GM12878 (cell line): ENCODE measurements at regions not wholly inside any gene's neighbourhood (a gene's known extent, or its start where the extent isn't known, plus 50 kb on each side); places are given as distances from the start of the nearest gene placed in this dataset.

Source experiments
- ATAC-seq: fragments of 200-7000 bp; cut with Tn5 transposase; 3 replicates; pipeline ENCODE4 v1.9.1; 2020; ENCODE audit warnings: mild to moderate bottlenecking, moderate library complexity
- BruUV-seq: library from RNA; stranded (reverse); fragments of 400-500 nt; replicated peaks from 2 replicates; lab custom pipeline; 2021; lab: Mats Ljungman, UMichigan
- CTCF ChIA-PET: fragments of 300-600 bp; sonication (Branson Sonifier 250); formaldehyde crosslinking; extraction: SDS; loops from one replicate; lab custom pipeline; 2021; ENCODE audit warnings: inconsistent platforms; lab: Yijun Ruan, JAX
- POLR2A ChIA-PET: fragments of 350-600 bp; formaldehyde crosslinking; extraction: SDS; loops from one replicate; lab custom pipeline; 2021; ENCODE audit warnings: inconsistent platforms; lab: Charles Lee
- RAD21 ChIA-PET: fragments of 300-600 bp; sonication (Branson Sonifier 250); formaldehyde crosslinking; loops from one replicate; lab custom pipeline; 2023; ENCODE audit warnings: antibody characterized with exemption; ENCODE audit not compliant: unreplicated experiment; lab: Charles Lee
- SMC1A ChIA-PET: fragments of 300-600 bp; sonication (Branson Sonifier 250); formaldehyde crosslinking; loops from one replicate; lab custom pipeline; 2023; ENCODE audit not compliant: unreplicated experiment, uncharacterized antibody; lab: Charles Lee
- DNase-seq: peaks from one replicate; pipeline ENCODE4 v3.0.0-alpha.2; 2011; ENCODE audit warnings: low read depth, low spot score
- FAIRE-seq: peaks from 3 replicates; lab custom pipeline; 2011; peaks lifted over from hg19 to GRCh38; lab: Jason Lieb, UNC
- H2AFZ ChIP-seq: 2 replicates; pipeline ENCODE4 v1.6.0; 2011; ENCODE audit warnings: low read depth, low read length, control low read depth; ENCODE audit not compliant: control insufficient read depth
- H3K27ac ChIP-seq: 2 replicates; pipeline ENCODE4 v1.5.1; 2011; ENCODE audit warnings: control low read depth; ENCODE audit not compliant: control insufficient read depth, insufficient read depth
- H3K27me3 ChIP-seq, 2 experiments: replicated peaks in 1 of 2; 2 replicates each; pipeline versions ENCODE4 v1.6.0 to v1.6.1; 2011; ENCODE audit warnings: low read length in 1 of 2; ENCODE audit not compliant: control insufficient read depth in 2 of 2, insufficient read depth in 2 of 2
- H3K36me3 ChIP-seq, 2 experiments: 2 replicates each; pipeline ENCODE4 v1.5.1; 2011; ENCODE audit warnings: low read length in 1 of 2; ENCODE audit not compliant: control insufficient read depth in 2 of 2, insufficient read depth in 2 of 2
- H3K4me1 ChIP-seq: 2 replicates; pipeline ENCODE4 v1.6.1; 2011; ENCODE audit warnings: mild to moderate bottlenecking, low read length, moderate library complexity, mixed read lengths; ENCODE audit not compliant: control insufficient read depth, insufficient read depth
- H3K4me2 ChIP-seq: 2 replicates; pipeline ENCODE4 v1.6.0; 2011; ENCODE audit warnings: control low read depth; ENCODE audit not compliant: control insufficient read depth, insufficient read depth
- H3K4me3 ChIP-seq: fragments of 200-600 bp; sonication (generic); 2 replicates; pipeline ENCODE4 v1.5.1; 2016
- H3K79me2 ChIP-seq: 2 replicates; pipeline ENCODE4 v1.6.0; 2011; ENCODE audit warnings: low read length; ENCODE audit not compliant: control insufficient read depth, insufficient read depth
- H3K9ac ChIP-seq: 2 replicates; pipeline ENCODE4 v1.8.0; 2011; ENCODE audit warnings: low read length, control low read depth, mixed read lengths; ENCODE audit not compliant: control insufficient read depth, insufficient read depth
- H3K9me3 ChIP-seq: replicated peaks from 3 replicates; pipeline ENCODE4 v1.5.1; 2011; ENCODE audit warnings: mild to moderate bottlenecking, low read length; ENCODE audit not compliant: control insufficient read depth, insufficient read depth
- H4K20me1 ChIP-seq: 2 replicates; pipeline ENCODE4 v1.6.0; 2011; ENCODE audit not compliant: control insufficient read depth, insufficient read depth
- BACH1 ChIP-seq: fragments of 450-650 bp; IDR thresholded peaks from 2 replicates; pipeline ENCODE4 v1.6.1; 2017; ENCODE audit warnings: mild to moderate bottlenecking, borderline replicate concordance
- MTA2 ChIP-seq: fragments of 450-650 bp; IDR thresholded peaks from 2 replicates; pipeline ENCODE4 v1.6.1; 2016; ENCODE audit warnings: low read depth, mild to moderate bottlenecking, moderate library complexity
- MYC ChIP-seq: IDR thresholded peaks from 2 replicates; pipeline ENCODE4 v1.6.1; 2011; ENCODE audit warnings: mild to moderate bottlenecking, low read length, moderate library complexity, inconsistent platforms; ENCODE audit not compliant: insufficient read depth, insufficient replicate concordance, insufficient read length, severe bottlenecking
- NR2F1 ChIP-seq: fragments of 450-650 bp; conservative IDR thresholded peaks from 2 replicates; pipeline ENCODE4 v1.6.1; 2017; ENCODE audit warnings: mild to moderate bottlenecking
- SUZ12 ChIP-seq: fragments of 200-600 bp; sonication (generic); IDR thresholded peaks from one replicate; pipeline ENCODE4 v1.6.1; 2018; ENCODE audit warnings: antibody characterized with exemption, mild to moderate bottlenecking; ENCODE audit not compliant: unreplicated experiment
- ZNF384 ChIP-seq: IDR thresholded peaks from 2 replicates; pipeline ENCODE4 v1.6.1; 2012; ENCODE audit warnings: low read depth, mild to moderate bottlenecking, low read length, improper control_type of control experiment, borderline replicate concordance
- WGBS: methylation state at CpG from one replicate; pipeline ENCODE4 v1.1.6; 2016; ENCODE audit warnings: low lambda C conversion rate; ENCODE audit not compliant: insufficient replicate concordance, insufficient coverage; ENCODE audit errors: missing lambda C conversion rate; 5-methylcytosine and 5-hydroxymethylcytosine counted together
- in situ Hi-C: fragments of 300-500 bp; cut with MboI; formaldehyde crosslinking; loops from 9 replicates; pipeline ENCODE4 v1.14.3; 2018; ENCODE audit warnings: mixed read lengths
- intact Hi-C: fragments of 100-400 bp; cut with micrococcal nuclease; formaldehyde crosslinking; loops from one replicate; pipeline ENCODE4 v1.14.2; 2022; ENCODE audit not compliant: unreplicated experiment
- TF ChIP-seq, protein P1 (sequence below): fragments of 450-650 bp; IDR thresholded peaks from 2 replicates; pipeline ENCODE4 v1.6.1; 2017; ENCODE audit warnings: mild to moderate bottlenecking
- TF ChIP-seq, protein P2 (sequence below): fragments of 450-650 bp; IDR thresholded peaks from 2 replicates; pipeline ENCODE4 v1.6.1; 2016; ENCODE audit warnings: mild to moderate bottlenecking
- TF ChIP-seq, protein P3 (sequence below): fragments of 450-650 bp; IDR thresholded peaks from 2 replicates; pipeline ENCODE4 v1.6.1; 2016; ENCODE audit warnings: mild to moderate bottlenecking, moderate library complexity, borderline replicate concordance
- TF ChIP-seq, protein P4 (sequence below): fragments of 450-650 bp; formaldehyde crosslinking; IDR thresholded peaks from 2 replicates; pipeline ENCODE4 v1.4.0; 2020; ENCODE audit warnings: mild to moderate bottlenecking, moderate library complexity

DNA sequence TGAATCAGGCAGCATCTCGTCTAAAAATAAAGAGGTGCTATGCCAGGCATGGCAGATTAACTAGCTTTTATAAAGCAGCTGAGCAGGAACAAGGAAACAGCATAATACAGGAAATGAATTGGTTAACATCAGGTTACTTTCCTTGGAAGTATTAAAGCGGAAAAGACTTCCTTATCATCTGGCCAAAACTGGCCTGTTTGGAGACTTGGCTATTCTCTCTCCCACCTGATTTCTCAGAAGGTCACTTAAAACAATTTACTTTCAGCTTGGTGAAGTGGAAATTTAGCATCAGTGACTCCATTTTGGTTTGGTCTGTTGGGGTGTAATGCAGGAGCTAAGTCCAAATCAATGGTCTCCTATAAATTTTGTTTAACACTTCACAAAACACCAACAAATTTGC lies 191.6 kb downstream of the NUFIP1 start:
- WGBS: 56% methylated on average over 2 of the region's 2 CpGs
- no peaks in the 10 kb centered on the region for H3K4me1 ChIP-seq
- no peaks in the 10 kb centered on the region for H3K36me3 ChIP-seq
- DNase-seq (no peak), FAIRE-seq (no peak), ATAC-seq (no peak)
- no peaks in the 10 kb centered on the region for H3K27me3 ChIP-seq
- ChIA-PET RAD21 (no interaction called here), POLR2A (no interaction called here), CTCF (no interaction called here), SMC1A (interaction anchor here (1.4 kb wide), 1 partner anchor 11 kb away, joined by 5 read pairs; no protein-coding TSS in a partner anchor)
- BruUV-seq: no TSS peak
- in situ Hi-C loops (no loop called here), intact Hi-C loops (no loop called here)
- H3K9me3 ChIP-seq: no peaks in the 10 kb centered on the region
- H2AFZ ChIP-seq: no peak overlapping the region
- H3K4me3 ChIP-seq: no peak overlapping the region
- H3K9ac ChIP-seq: no peak overlapping the region
- H3K27ac ChIP-seq: no peak overlapping the region
- H3K4me2 ChIP-seq: no peak overlapping the region
- H4K20me1 ChIP-seq: no peaks in the 10 kb centered on the region
- no peaks in the 10 kb centered on the region for H3K79me2 ChIP-seq
- no peak for TF ChIP-seq MYC
- TF ChIP-seq, protein P1, sequence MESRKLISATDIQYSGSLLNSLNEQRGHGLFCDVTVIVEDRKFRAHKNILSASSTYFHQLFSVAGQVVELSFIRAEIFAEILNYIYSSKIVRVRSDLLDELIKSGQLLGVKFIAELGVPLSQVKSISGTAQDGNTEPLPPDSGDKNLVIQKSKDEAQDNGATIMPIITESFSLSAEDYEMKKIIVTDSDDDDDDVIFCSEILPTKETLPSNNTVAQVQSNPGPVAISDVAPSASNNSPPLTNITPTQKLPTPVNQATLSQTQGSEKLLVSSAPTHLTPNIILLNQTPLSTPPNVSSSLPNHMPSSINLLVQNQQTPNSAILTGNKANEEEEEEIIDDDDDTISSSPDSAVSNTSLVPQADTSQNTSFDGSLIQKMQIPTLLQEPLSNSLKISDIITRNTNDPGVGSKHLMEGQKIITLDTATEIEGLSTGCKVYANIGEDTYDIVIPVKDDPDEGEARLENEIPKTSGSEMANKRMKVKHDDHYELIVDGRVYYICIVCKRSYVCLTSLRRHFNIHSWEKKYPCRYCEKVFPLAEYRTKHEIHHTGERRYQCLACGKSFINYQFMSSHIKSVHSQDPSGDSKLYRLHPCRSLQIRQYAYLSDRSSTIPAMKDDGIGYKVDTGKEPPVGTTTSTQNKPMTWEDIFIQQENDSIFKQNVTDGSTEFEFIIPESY: no peak
- TF ChIP-seq, protein P2, sequence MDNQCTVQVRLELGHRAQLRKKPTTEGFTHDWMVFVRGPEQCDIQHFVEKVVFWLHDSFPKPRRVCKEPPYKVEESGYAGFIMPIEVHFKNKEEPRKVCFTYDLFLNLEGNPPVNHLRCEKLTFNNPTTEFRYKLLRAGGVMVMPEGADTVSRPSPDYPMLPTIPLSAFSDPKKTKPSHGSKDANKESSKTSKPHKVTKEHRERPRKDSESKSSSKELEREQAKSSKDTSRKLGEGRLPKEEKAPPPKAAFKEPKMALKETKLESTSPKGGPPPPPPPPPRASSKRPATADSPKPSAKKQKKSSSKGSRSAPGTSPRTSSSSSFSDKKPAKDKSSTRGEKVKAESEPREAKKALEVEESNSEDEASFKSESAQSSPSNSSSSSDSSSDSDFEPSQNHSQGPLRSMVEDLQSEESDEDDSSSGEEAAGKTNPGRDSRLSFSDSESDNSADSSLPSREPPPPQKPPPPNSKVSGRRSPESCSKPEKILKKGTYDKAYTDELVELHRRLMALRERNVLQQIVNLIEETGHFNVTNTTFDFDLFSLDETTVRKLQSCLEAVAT: no peak
- TF ChIP-seq BACH1: no peak
- no peak for TF ChIP-seq MTA2
- no peak for TF ChIP-seq NR2F1
- TF ChIP-seq, protein P3, sequence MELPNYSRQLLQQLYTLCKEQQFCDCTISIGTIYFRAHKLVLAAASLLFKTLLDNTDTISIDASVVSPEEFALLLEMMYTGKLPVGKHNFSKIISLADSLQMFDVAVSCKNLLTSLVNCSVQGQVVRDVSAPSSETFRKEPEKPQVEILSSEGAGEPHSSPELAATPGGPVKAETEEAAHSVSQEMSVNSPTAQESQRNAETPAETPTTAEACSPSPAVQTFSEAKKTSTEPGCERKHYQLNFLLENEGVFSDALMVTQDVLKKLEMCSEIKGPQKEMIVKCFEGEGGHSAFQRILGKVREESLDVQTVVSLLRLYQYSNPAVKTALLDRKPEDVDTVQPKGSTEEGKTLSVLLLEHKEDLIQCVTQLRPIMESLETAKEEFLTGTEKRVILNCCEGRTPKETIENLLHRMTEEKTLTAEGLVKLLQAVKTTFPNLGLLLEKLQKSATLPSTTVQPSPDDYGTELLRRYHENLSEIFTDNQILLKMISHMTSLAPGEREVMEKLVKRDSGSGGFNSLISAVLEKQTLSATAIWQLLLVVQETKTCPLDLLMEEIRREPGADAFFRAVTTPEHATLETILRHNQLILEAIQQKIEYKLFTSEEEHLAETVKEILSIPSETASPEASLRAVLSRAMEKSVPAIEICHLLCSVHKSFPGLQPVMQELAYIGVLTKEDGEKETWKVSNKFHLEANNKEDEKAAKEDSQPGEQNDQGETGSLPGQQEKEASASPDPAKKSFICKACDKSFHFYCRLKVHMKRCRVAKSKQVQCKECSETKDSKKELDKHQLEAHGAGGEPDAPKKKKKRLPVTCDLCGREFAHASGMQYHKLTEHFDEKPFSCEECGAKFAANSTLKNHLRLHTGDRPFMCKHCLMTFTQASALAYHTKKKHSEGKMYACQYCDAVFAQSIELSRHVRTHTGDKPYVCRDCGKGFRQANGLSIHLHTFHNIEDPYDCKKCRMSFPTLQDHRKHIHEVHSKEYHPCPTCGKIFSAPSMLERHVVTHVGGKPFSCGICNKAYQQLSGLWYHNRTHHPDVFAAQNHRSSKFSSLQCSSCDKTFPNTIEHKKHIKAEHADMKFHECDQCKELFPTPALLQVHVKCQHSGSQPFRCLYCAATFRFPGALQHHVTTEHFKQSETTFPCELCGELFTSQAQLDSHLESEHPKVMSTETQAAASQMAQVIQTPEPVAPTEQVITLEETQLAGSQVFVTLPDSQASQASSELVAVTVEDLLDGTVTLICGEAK: no peak
- TF ChIP-seq SUZ12: no peak
- TF ChIP-seq, protein P4, sequence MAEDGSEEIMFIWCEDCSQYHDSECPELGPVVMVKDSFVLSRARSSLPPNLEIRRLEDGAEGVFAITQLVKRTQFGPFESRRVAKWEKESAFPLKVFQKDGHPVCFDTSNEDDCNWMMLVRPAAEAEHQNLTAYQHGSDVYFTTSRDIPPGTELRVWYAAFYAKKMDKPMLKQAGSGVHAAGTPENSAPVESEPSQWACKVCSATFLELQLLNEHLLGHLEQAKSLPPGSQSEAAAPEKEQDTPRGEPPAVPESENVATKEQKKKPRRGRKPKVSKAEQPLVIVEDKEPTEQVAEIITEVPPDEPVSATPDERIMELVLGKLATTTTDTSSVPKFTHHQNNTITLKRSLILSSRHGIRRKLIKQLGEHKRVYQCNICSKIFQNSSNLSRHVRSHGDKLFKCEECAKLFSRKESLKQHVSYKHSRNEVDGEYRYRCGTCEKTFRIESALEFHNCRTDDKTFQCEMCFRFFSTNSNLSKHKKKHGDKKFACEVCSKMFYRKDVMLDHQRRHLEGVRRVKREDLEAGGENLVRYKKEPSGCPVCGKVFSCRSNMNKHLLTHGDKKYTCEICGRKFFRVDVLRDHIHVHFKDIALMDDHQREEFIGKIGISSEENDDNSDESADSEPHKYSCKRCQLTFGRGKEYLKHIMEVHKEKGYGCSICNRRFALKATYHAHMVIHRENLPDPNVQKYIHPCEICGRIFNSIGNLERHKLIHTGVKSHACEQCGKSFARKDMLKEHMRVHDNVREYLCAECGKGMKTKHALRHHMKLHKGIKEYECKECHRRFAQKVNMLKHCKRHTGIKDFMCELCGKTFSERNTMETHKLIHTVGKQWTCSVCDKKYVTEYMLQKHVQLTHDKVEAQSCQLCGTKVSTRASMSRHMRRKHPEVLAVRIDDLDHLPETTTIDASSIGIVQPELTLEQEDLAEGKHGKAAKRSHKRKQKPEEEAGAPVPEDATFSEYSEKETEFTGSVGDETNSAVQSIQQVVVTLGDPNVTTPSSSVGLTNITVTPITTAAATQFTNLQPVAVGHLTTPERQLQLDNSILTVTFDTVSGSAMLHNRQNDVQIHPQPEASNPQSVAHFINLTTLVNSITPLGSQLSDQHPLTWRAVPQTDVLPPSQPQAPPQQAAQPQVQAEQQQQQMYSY: no peak
- no peak for TF ChIP-seq ZNF384
